ENCODE measurements at regions not wholly inside any gene's neighbourhood (a gene's known extent, or its start where the extent isn't known, plus 50 kb on each side); places are given as distances from the start of the nearest gene placed in this dataset.
A peak's percentile ranks its signal among the peaks of the same experiment; 100 is the strongest.
"Not testable (repeated sequence)": the region's sequence is repeated elsewhere in the genome, so short reads cannot be mapped to it uniquely, and the experiment has no call there.

- CTCF ChIA-PET, result interaction anchor here (0.7 kb wide), 1 partner anchor 13 kb away, joined by 3 read pairs; no protein-coding TSS in a partner anchor
These were observed 173.5 kb downstream of the OR4M2 start for GRCh38 chr15:22253676-22254408.

GRCh38 chr15:22254409-22255045, 174.2 kb downstream of the OR4M2 start:
- CTCF ChIA-PET, result interaction anchor here (0.7 kb wide), 1 partner anchor 13 kb away, joined by 3 read pairs; no protein-coding TSS in a partner anchor
- DNase-seq (ENCODE audit: extremely low spot score); POLR2A ChIA-PET: not testable (repeated sequence)

More at GRCh38 chr15:22253676-22254408, 173.5 kb downstream of the OR4M2 start:
- POLR2A ChIA-PET, result no interaction called here
- TF ChIP-seq CTCF (IDR thresholded peaks at IDR 0.05; ENCODE audit: control extremely low read depth, extremely low read depth, low read depth, missing control alignments), result no peak
- peak; percentile 69 for DNase-seq (ENCODE audit: extremely low spot score)

- POLR2A ChIA-PET; DNase-seq (ENCODE audit: extremely low spot score): not testable (repeated sequence)
- CTCF ChIA-PET, result interaction anchor here (0.6 to 0.9 kb wide), 2 partner anchors 8 to 9 kb away, joined by 3 read pairs; no protein-coding TSS in a partner anchor
These were observed 175.3 kb downstream of the OR4M2 start for GRCh38 chr15:22255606-22256005.

- DNase-seq (ENCODE audit: extremely low spot score); POLR2A ChIA-PET: not testable (repeated sequence)
- CTCF ChIA-PET, result interaction anchor here (0.9 kb wide), 1 partner anchor 1901 kb away, joined by 3 read pairs; no protein-coding TSS in a partner anchor
These were observed 176.2 kb downstream of the OR4M2 start for GRCh38 chr15:22256389-22257046.

GRCh38 chr15:22257047-22258008, 177.0 kb downstream of the OR4M2 start:
- no peak for DNase-seq (ENCODE audit: extremely low spot score)
- ChIA-PET CTCF (interaction anchor here (0.9 kb wide), 1 partner anchor 1901 kb away, joined by 3 read pairs; no protein-coding TSS in a partner anchor), POLR2A (no interaction called here)

GRCh38 chr15:22258009-22258397, 177.7 kb downstream of the OR4M2 start:
- no peak for DNase-seq (ENCODE audit: extremely low spot score)
- no peak for TF ChIP-seq CTCF (IDR thresholded peaks at IDR 0.05; ENCODE audit: control extremely low read depth, extremely low read depth, low read depth, missing control alignments)
- POLR2A ChIA-PET, result no interaction called here
- CTCF ChIA-PET, result interaction anchor here (1.4 kb wide), 1 partner anchor 9 kb away, joined by 3 read pairs; no protein-coding TSS in a partner anchor

More at GRCh38 chr15:22257047-22258008, 177.0 kb downstream of the OR4M2 start:
- no peak for TF ChIP-seq CTCF (IDR thresholded peaks at IDR 0.05; ENCODE audit: control extremely low read depth, extremely low read depth, low read depth, missing control alignments)

- DNase-seq (ENCODE audit: extremely low spot score), result no peak
- ChIA-PET POLR2A (no interaction called here), CTCF (interaction anchor here (1.4 to 2.6 kb wide), 2 partner anchors 10 to 1901 kb away, joined by 3 to 9 read pairs; no protein-coding TSS in a partner anchor)
- no peak for TF ChIP-seq CTCF (IDR thresholded peaks at IDR 0.05; ENCODE audit: control extremely low read depth, extremely low read depth, low read depth, missing control alignments)
These were observed 178.2 kb downstream of the OR4M2 start for GRCh38 chr15:22258398-22259150.

- DNase-seq (ENCODE audit: extremely low spot score); POLR2A ChIA-PET: not testable (repeated sequence)
- CTCF ChIA-PET, result interaction anchor here (1.4 to 4.8 kb wide), 3 partner anchors 11 to 1901 kb away, joined by 3 to 28 read pairs (median 9); no protein-coding TSS in a partner anchor
These were observed 178.9 kb downstream of the OR4M2 start for GRCh38 chr15:22259151-22259750.

Measured in GM10248 (cell line).